Stimulated activated CD8-positive, alpha-beta memory T cell treated with anti-CD3 and anti-CD28 coated beads, Interleukin-4, amount 100 ng/mL, for 1 hour (primary cell): ENCODE measurements at regions not wholly inside any gene's neighbourhood (a gene's known extent, or its start where the extent isn't known, plus 50 kb on each side); places are given as distances from the start of the nearest gene placed in this dataset.
"Not testable (repeated sequence)": the region's sequence is repeated elsewhere in the genome, so short reads cannot be mapped to it uniquely, and the experiment has no call there.

ENCODE experiments used
- DNase-seq, 2 donors: peaks; one replicate each; pipeline ENCODE4 v3.0.0-alpha.2; 2020; ENCODE audit warnings: low read depth in 2 of 2, low spot score in 1 of 2

- DNase-seq = not testable (repeated sequence)
Observed at GRCh38 chr2:111551428-111551827, 332.6 kb downstream of the ANAPC1 start.

DNA sequence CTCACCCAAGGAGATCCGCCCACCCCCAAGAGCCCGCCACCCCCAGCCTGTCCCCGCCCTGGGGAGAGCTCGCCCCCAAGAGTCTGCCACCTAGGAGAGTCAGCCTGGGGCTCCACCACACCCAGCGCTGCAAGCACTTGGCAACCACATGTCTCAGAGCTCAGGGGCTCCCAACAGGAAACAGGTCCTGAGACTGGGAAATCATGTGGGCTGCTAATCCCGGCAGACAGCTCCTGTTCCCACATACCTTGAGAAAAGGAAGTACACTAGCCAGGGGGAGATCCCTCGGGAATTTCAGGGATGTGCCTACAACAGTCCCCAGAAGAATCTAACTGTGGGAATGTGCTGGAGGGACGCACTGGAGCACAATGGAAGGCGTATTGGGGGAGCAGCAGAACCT lies 331.4 kb downstream of the ANAPC1 start:
- DNase-seq = not testable (repeated sequence)

- not testable (repeated sequence) for DNase-seq
Observed at GRCh38 chr2:111559301-111559700, 324.7 kb downstream of the ANAPC1 start.

DNA sequence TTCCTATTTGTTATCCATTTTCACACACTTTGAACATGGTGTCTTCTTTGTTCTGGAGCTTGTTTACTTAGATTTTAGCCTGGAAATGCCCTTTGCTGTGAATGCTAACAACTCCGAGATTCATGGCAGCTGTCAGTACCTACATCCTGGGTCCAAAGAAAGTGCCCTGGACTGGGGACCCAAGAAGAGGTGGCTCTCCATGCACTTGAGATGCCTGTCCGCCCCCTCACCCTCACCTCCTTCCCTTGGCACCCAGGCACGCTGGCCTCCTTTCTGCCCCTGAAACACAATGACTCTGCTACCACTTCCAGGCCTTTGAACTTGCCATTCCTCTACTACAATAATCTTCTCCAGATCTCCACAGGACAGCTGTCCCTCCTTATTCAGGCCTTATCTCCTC lies 324.2 kb downstream of the ANAPC1 start:
- not testable (repeated sequence) for DNase-seq

DNA sequence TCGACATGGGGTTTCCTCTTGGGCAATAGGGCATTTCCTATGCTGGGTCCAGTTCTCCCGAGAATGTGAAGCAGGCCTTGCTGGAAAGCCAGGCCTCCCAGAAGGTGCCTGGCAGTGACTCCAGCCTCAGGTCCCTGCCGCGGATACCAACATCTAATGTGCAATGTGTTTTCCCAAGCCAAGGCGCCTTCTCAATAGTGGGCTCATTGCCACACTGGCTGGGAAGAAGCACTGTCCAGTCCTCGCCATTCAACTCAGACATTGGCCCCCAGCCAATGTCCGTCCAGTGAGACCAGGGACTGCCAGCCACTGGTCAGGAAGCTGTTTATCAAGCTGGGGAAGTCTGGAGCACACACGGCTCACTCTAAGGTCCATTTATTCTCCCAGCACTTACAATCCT lies 317.9 kb downstream of the ANAPC1 start:
- not testable (repeated sequence) for DNase-seq

- DNase-seq = not testable (repeated sequence)
Observed at GRCh38 chr2:111567233-111567632, 316.8 kb downstream of the ANAPC1 start.

DNA sequence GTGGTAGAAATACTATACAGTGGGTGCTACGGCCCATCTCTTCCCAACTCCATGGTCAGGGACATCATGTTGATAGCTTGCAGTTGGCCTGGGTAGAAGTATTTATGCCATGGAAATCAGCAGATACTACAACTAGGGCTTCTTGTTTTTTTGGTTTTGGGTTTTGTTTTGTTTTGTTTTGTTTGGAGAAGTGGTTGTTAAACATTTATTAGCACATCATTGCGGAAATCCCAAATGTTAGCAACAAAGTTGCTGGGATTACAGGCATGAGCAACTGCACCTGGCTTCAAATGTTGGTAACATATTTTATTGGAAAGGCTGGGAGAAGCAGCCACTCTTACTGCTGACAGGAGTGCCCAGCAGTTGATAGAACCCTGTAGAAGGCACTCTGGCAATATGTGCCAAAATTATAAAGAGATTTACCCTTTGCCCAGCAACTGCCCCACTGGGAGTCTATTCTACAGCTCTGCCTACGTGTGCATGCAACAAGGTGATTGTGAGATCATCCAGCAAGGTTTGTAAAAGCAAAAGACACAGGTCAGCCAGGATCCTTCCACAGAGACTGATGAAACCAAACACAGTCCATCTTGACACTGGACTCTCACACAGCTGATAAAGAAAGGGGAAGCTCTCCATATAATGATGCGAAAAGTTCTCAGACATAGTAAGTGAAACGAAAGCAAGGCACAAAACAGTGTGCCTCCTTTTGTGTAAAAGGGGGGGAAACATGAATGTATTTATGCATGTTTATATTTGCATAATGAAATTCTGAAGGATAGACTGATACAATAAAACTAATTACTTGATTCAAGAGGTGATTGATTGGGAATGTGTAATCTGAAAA lies 314.4 kb downstream of the ANAPC1 start:
- DNase-seq = not testable (repeated sequence)

GRCh38 chr2:111570300-111571114 lies 313.5 kb downstream of the ANAPC1 start:
- DNase-seq = not testable (repeated sequence)

- DNase-seq = not testable (repeated sequence)
Observed at GRCh38 chr2:111574803-111575202, 309.2 kb downstream of the ANAPC1 start.

GRCh38 chr2:111577154-111577885 lies 306.7 kb downstream of the ANAPC1 start:
- DNase-seq = not testable (repeated sequence)

GRCh38 chr2:111579500-111580134 lies 304.4 kb downstream of the ANAPC1 start:
- not testable (repeated sequence) for DNase-seq

GRCh38 chr2:111580616-111581015 lies 303.4 kb downstream of the ANAPC1 start:
- not testable (repeated sequence) for DNase-seq

DNA sequence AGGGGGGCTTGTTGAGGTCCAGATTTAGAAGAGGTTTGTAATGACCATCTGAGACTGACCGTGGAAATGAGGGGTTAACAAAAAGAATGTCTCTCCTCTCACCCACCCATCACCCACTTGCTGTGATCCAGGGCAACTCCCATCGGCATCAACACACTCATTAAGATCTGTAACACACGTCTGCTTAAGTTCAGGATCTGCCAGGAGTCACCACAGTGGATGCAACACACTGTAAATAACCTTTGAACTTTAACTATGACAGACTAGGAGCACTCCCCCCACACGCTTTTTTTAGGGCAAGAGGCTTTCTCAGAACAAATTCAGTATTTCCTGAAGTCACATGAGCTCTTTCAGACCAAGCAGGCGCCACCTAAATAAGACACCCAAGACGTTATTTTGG lies 301.9 kb downstream of the ANAPC1 start:
- DNase-seq = not testable (repeated sequence)

GRCh38 chr2:111583480-111583879 lies 300.5 kb downstream of the ANAPC1 start:
- DNase-seq = not testable (repeated sequence)

DNA sequence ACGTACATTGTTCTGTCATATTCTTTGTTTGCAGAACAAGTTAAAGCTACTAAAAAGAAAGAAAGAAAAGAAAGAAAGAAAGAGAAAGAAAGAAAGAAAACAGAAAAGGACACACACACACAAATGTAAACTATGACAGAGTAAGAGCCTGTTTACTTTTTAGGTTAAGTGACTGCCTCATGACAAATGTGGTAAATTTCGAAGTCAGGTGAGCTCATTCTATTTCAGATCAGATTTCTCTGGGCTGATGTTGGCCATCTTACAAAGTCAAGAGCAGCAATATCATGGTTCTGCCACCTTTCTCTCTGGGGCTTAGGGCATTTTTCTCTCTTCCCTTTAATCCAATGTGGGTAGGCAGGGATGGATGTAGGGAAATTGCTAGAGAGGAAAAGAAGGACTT lies 299.5 kb downstream of the ANAPC1 start:
- DNase-seq = not testable (repeated sequence)

GRCh38 chr2:111584950-111585349 lies 299.0 kb downstream of the ANAPC1 start:
- DNase-seq = not testable (repeated sequence)

- DNase-seq = not testable (repeated sequence)
Observed at GRCh38 chr2:111586014-111586413, 298.0 kb downstream of the ANAPC1 start.

DNA sequence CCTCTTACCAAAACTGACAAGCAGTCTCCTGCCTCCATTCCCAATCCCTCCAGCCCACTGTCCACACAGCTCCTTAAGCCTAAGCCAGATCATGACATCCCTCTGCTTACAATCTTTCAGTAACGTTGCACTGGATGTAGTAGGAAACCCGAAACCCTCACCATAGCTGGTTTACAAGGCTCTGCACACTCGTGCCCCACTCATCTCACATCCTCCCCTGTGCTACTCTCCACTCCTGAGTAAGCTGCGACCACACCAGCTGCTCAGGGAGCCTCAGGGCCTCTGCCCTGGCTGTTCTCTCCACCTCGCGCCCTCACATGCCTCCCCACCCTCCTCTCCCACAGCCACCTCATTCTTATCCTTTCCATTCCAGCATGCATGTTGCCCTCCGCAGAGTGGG lies 288.9 kb downstream of the ANAPC1 start:
- not testable (repeated sequence) for DNase-seq

- not testable (repeated sequence) for DNase-seq
Observed at GRCh38 chr2:111596808-111597705, 286.9 kb downstream of the ANAPC1 start.

- DNase-seq = not testable (repeated sequence)
Observed at GRCh38 chr2:111598944-111599343, 285.0 kb downstream of the ANAPC1 start.
